ENCODE measurements at regions not wholly inside any gene's neighbourhood (a gene's known extent, or its start where the extent isn't known, plus 50 kb on each side); places are given as distances from the start of the nearest gene placed in this dataset.

- Histone ChIP-seq H3K4me1 (no peaks in the 10 kb centered on the region), H3K27ac (no peak overlapping the region), H3K4me3 (no peak overlapping the region), H3K27me3 (ENCODE audit: low read depth) (no peaks in the 10 kb centered on the region), H3K36me3 (no peaks in the 10 kb centered on the region), H3K9me3 (peaks cover 5% of the 10 kb centered on the region)
- DNase-seq (no peak), ATAC-seq (no peak)
- no peak for TF ChIP-seq CTCF (IDR thresholded peaks at IDR 0.05)
- intact Hi-C loops (cut with DNase I): no loop called here
These were observed 159.3 kb upstream of the TMEM196 start for GRCh38 chr7:19932549-19933249.

DNA sequence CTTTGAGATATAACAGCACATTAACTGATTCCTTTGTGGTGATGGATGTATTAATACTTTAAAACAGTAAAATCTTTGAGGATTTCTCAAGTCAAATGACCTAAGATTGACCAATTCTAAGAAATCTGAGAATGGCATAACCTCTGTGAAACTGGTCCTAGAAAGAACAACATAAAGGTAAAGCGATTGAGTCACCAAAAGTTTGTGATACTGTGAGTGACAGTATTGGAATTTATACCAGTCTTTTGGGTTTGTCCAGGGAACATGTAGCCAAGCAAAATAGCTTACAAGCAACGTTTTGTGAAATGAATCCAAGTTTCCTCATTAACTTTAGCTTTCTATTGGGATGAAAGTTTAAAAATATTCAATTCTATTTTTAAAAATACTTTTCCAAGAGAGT is 157.4 kb upstream of the TMEM196 start:
- H3K36me3 ChIP-seq: no peaks in the 10 kb centered on the region
- TF ChIP-seq CTCF (IDR thresholded peaks at IDR 0.05): no peak
- intact Hi-C loops (cut with DNase I): no loop called here
- H3K27me3 ChIP-seq (ENCODE audit: low read depth): no peaks in the 10 kb centered on the region
- H3K9me3 ChIP-seq: peaks cover 5% of the 10 kb centered on the region
- no peak overlapping the region for H3K4me3 ChIP-seq
- DNase-seq: no peak
- H3K4me1 ChIP-seq: no peaks in the 10 kb centered on the region
- ATAC-seq: no peak
- no peak overlapping the region for H3K27ac ChIP-seq

DNA sequence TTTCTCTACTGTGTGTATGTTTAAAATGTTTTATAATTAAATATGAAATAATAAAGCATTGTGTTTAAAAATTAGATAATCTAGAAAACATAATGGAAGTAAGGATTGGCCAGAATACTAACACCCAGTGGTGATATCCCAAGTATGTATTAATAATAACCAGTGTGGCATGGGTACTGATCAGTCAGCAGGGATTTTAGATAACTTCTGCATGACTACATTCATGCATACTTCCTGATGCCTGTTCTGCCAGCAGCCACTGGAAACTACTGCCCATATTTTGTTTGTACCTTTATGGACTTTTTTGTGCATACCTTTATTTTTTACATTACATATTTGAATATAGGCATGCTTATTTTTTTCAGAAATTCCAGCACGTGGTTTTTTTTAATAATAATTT is 156.6 kb upstream of the TMEM196 start:
- intact Hi-C loops (cut with DNase I): no loop called here
- H3K4me3 ChIP-seq: no peak overlapping the region
- no peaks in the 10 kb centered on the region for H3K36me3 ChIP-seq
- H3K4me1 ChIP-seq: no peaks in the 10 kb centered on the region
- no peak for DNase-seq
- no peak for TF ChIP-seq CTCF (IDR thresholded peaks at IDR 0.05)
- ATAC-seq: no peak
- no peaks in the 10 kb centered on the region for H3K27me3 ChIP-seq (ENCODE audit: low read depth)
- H3K27ac ChIP-seq: no peak overlapping the region
- no peaks in the 10 kb centered on the region for H3K9me3 ChIP-seq

DNA sequence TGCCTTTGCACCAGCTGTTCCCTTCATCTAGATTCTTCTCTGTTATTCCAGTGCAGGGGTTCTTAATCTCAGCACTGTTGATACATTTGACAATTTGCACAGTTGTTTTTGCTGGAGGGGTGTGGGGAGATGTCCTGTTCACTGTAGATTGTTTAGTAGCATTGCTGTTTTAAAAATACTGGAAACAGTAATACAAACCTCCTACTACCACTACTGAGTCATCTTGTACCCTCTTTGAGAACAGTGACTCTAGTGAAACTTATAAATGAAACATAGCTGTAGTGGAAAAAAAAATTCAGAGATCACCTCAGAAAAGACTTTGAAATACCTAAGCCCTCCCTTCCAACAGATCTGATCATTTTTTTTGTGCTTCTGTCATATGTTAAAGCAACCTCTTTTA is 154.8 kb upstream of the TMEM196 start:
- no peak for TF ChIP-seq CTCF (IDR thresholded peaks at IDR 0.05)
- no peak for ATAC-seq
- Histone ChIP-seq H3K27me3 (ENCODE audit: low read depth) (no peaks in the 10 kb centered on the region), H3K36me3 (no peaks in the 10 kb centered on the region), H3K4me1 (no peaks in the 10 kb centered on the region), H3K4me3 (no peak overlapping the region), H3K9me3 (no peaks in the 10 kb centered on the region), H3K27ac (no peak overlapping the region)
- DNase-seq: no peak
- intact Hi-C loops (cut with DNase I): no loop called here

DNA sequence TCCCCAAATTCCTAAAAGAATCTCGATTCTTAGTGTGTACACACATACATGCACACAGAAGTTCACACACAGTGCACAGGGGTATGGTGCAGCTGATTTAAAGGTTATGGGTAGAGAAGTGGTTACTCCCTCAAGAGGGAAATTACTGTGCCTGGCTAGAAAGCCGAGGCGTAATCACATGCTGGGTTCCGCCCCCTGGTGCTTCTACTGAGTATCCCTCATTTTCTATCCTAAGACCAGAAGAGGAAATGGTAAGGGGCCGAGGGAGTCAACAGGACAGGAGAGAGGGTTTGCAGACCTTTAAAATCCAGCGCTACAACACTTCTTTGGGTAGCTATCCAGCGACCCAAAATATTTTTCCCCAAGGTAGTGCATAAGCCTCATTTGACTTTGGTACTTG is 147.3 kb upstream of the TMEM196 start:
- Histone ChIP-seq H3K27ac (no peak overlapping the region), H3K36me3 (no peaks in the 10 kb centered on the region), H3K27me3 (ENCODE audit: low read depth) (no peaks in the 10 kb centered on the region), H3K4me3 (no peak overlapping the region), H3K9me3 (no peaks in the 10 kb centered on the region), H3K4me1 (no peaks in the 10 kb centered on the region)
- ATAC-seq (no peak), DNase-seq (no peak)
- TF ChIP-seq CTCF (IDR thresholded peaks at IDR 0.05): no peak
- intact Hi-C loops (cut with DNase I): no loop called here
